ENCODE measurements at regions not wholly inside any gene's neighbourhood (a gene's known extent, or its start where the extent isn't known, plus 50 kb on each side); places are given as distances from the start of the nearest gene placed in this dataset.
A peak's percentile ranks its signal among the peaks of the same experiment; 100 is the strongest.

- Histone ChIP-seq H3K36me3 (ENCODE audit: control insufficient read depth, insufficient read depth, low read length) (no peaks in the 10 kb centered on the region), H3K9ac (ENCODE audit: low read depth, low read length) (no peak overlapping the region), H3K9me3 (ENCODE audit: control insufficient read depth, insufficient read depth, low read length) (no peaks in the 10 kb centered on the region), H3K27me3 (ENCODE audit: control insufficient read depth, insufficient read depth, low read length) (no peaks in the 10 kb centered on the region), H3K27ac (ENCODE audit: low read depth, low read length) (no peak overlapping the region), H3K4me3 (ENCODE audit: low read depth, low read length) (no peak overlapping the region), H3K4me1 (ENCODE audit: control insufficient read depth, insufficient read depth, low read length) (no peaks in the 10 kb centered on the region)
Observed at GRCh38 chr4:181776264-181777054, 466.7 kb upstream of the TENM3 start.

- no peak overlapping the region for H3K9ac ChIP-seq (ENCODE audit: low read depth, low read length)
- no peaks in the 10 kb centered on the region for H3K4me1 ChIP-seq (ENCODE audit: control insufficient read depth, insufficient read depth, low read length)
- H3K36me3 ChIP-seq (ENCODE audit: control insufficient read depth, insufficient read depth, low read length): no peaks in the 10 kb centered on the region
- H3K27me3 ChIP-seq (ENCODE audit: control insufficient read depth, insufficient read depth, low read length): no peaks in the 10 kb centered on the region
- no peaks in the 10 kb centered on the region for H3K9me3 ChIP-seq (ENCODE audit: control insufficient read depth, insufficient read depth, low read length)
- H3K27ac ChIP-seq (ENCODE audit: low read depth, low read length): no peak overlapping the region
- H3K4me3 ChIP-seq (ENCODE audit: low read depth, low read length): no peak overlapping the region
Observed at GRCh38 chr4:181777518-181777917, 465.7 kb upstream of the TENM3 start.

- H3K4me3 ChIP-seq (ENCODE audit: low read depth, low read length): no peak overlapping the region
- H3K4me1 ChIP-seq (ENCODE audit: control insufficient read depth, insufficient read depth, low read length): no peaks in the 10 kb centered on the region
- H3K9me3 ChIP-seq (ENCODE audit: control insufficient read depth, insufficient read depth, low read length): no peaks in the 10 kb centered on the region
- no peaks in the 10 kb centered on the region for H3K36me3 ChIP-seq (ENCODE audit: control insufficient read depth, insufficient read depth, low read length)
- H3K27ac ChIP-seq (ENCODE audit: low read depth, low read length): no peak overlapping the region
- H3K27me3 ChIP-seq (ENCODE audit: control insufficient read depth, insufficient read depth, low read length): no peaks in the 10 kb centered on the region
- no peak overlapping the region for H3K9ac ChIP-seq (ENCODE audit: low read depth, low read length)
Observed at GRCh38 chr4:181784881-181785280, 458.3 kb upstream of the TENM3 start.

- Histone ChIP-seq H3K4me1 (ENCODE audit: control insufficient read depth, insufficient read depth, low read length) (peaks cover 18% of the 10 kb centered on the region), H3K27me3 (ENCODE audit: control insufficient read depth, insufficient read depth, low read length) (no peaks in the 10 kb centered on the region), H3K9me3 (ENCODE audit: control insufficient read depth, insufficient read depth, low read length) (no peaks in the 10 kb centered on the region), H3K27ac (ENCODE audit: low read depth, low read length) (no peak overlapping the region), H3K36me3 (ENCODE audit: control insufficient read depth, insufficient read depth, low read length) (no peaks in the 10 kb centered on the region), H3K4me3 (ENCODE audit: low read depth, low read length) (no peak overlapping the region), H3K9ac (ENCODE audit: low read depth, low read length) (no peak overlapping the region)
Observed at GRCh38 chr4:181792641-181793040, 450.6 kb upstream of the TENM3 start.

- H3K4me1 ChIP-seq (ENCODE audit: control insufficient read depth, insufficient read depth, low read length): peaks cover 18% of the 10 kb centered on the region
- no peak overlapping the region for H3K9ac ChIP-seq (ENCODE audit: low read depth, low read length)
- no peaks in the 10 kb centered on the region for H3K27me3 ChIP-seq (ENCODE audit: control insufficient read depth, insufficient read depth, low read length)
- no peaks in the 10 kb centered on the region for H3K36me3 ChIP-seq (ENCODE audit: control insufficient read depth, insufficient read depth, low read length)
- no peaks in the 10 kb centered on the region for H3K9me3 ChIP-seq (ENCODE audit: control insufficient read depth, insufficient read depth, low read length)
- H3K27ac ChIP-seq (ENCODE audit: low read depth, low read length): peak overlapping the region; percentile 45
- H3K4me3 ChIP-seq (ENCODE audit: low read depth, low read length): no peak overlapping the region
Observed at GRCh38 chr4:181793096-181793495, 450.1 kb upstream of the TENM3 start.

- Histone ChIP-seq H3K27ac (ENCODE audit: low read depth, low read length) (no peak overlapping the region), H3K27me3 (ENCODE audit: control insufficient read depth, insufficient read depth, low read length) (no peaks in the 10 kb centered on the region), H3K9me3 (ENCODE audit: control insufficient read depth, insufficient read depth, low read length) (no peaks in the 10 kb centered on the region), H3K36me3 (ENCODE audit: control insufficient read depth, insufficient read depth, low read length) (no peaks in the 10 kb centered on the region), H3K9ac (ENCODE audit: low read depth, low read length) (no peak overlapping the region), H3K4me1 (ENCODE audit: control insufficient read depth, insufficient read depth, low read length) (peaks cover 18% of the 10 kb centered on the region), H3K4me3 (ENCODE audit: low read depth, low read length) (no peak overlapping the region)
Observed at GRCh38 chr4:181796502-181796901, 446.7 kb upstream of the TENM3 start.

GRCh38 chr4:181798536-181798935, 444.7 kb upstream of the TENM3 start:
- H3K4me3 ChIP-seq (ENCODE audit: low read depth, low read length): no peak overlapping the region
- no peak overlapping the region for H3K27ac ChIP-seq (ENCODE audit: low read depth, low read length)
- H3K27me3 ChIP-seq (ENCODE audit: control insufficient read depth, insufficient read depth, low read length): no peaks in the 10 kb centered on the region
- peaks cover 2% of the 10 kb centered on the region for H3K4me1 ChIP-seq (ENCODE audit: control insufficient read depth, insufficient read depth, low read length)
- no peaks in the 10 kb centered on the region for H3K36me3 ChIP-seq (ENCODE audit: control insufficient read depth, insufficient read depth, low read length)
- H3K9ac ChIP-seq (ENCODE audit: low read depth, low read length): no peak overlapping the region
- no peaks in the 10 kb centered on the region for H3K9me3 ChIP-seq (ENCODE audit: control insufficient read depth, insufficient read depth, low read length)

GRCh38 chr4:181799561-181800069, 443.6 kb upstream of the TENM3 start:
- Histone ChIP-seq H3K9ac (ENCODE audit: low read depth, low read length) (no peak overlapping the region), H3K4me3 (ENCODE audit: low read depth, low read length) (no peak overlapping the region), H3K27me3 (ENCODE audit: control insufficient read depth, insufficient read depth, low read length) (no peaks in the 10 kb centered on the region), H3K36me3 (ENCODE audit: control insufficient read depth, insufficient read depth, low read length) (no peaks in the 10 kb centered on the region), H3K27ac (ENCODE audit: low read depth, low read length) (no peak overlapping the region), H3K4me1 (ENCODE audit: control insufficient read depth, insufficient read depth, low read length) (no peaks in the 10 kb centered on the region; the same call in 1 of the 2 replicates), H3K9me3 (ENCODE audit: control insufficient read depth, insufficient read depth, low read length) (no peaks in the 10 kb centered on the region)

- Histone ChIP-seq H3K27ac (ENCODE audit: low read depth, low read length) (no peak overlapping the region), H3K36me3 (ENCODE audit: control insufficient read depth, insufficient read depth, low read length) (no peaks in the 10 kb centered on the region), H3K27me3 (ENCODE audit: control insufficient read depth, insufficient read depth, low read length) (no peaks in the 10 kb centered on the region), H3K4me3 (ENCODE audit: low read depth, low read length) (no peak overlapping the region), H3K4me1 (ENCODE audit: control insufficient read depth, insufficient read depth, low read length) (no peaks in the 10 kb centered on the region), H3K9ac (ENCODE audit: low read depth, low read length) (no peak overlapping the region), H3K9me3 (ENCODE audit: control insufficient read depth, insufficient read depth, low read length) (no peaks in the 10 kb centered on the region)
Observed at GRCh38 chr4:181802207-181802606, 441.0 kb upstream of the TENM3 start.

GRCh38 chr4:181807771-181808170, 435.4 kb upstream of the TENM3 start:
- Histone ChIP-seq H3K27ac (ENCODE audit: low read depth, low read length) (no peak overlapping the region), H3K27me3 (ENCODE audit: control insufficient read depth, insufficient read depth, low read length) (no peaks in the 10 kb centered on the region), H3K36me3 (ENCODE audit: control insufficient read depth, insufficient read depth, low read length) (no peaks in the 10 kb centered on the region), H3K9ac (ENCODE audit: low read depth, low read length) (no peak overlapping the region), H3K9me3 (ENCODE audit: control insufficient read depth, insufficient read depth, low read length) (no peaks in the 10 kb centered on the region), H3K4me1 (ENCODE audit: control insufficient read depth, insufficient read depth, low read length) (no peaks in the 10 kb centered on the region), H3K4me3 (ENCODE audit: low read depth, low read length) (no peak overlapping the region)

GRCh38 chr4:181810711-181811110, 432.5 kb upstream of the TENM3 start:
- no peaks in the 10 kb centered on the region for H3K36me3 ChIP-seq (ENCODE audit: control insufficient read depth, insufficient read depth, low read length)
- H3K9ac ChIP-seq (ENCODE audit: low read depth, low read length): no peak overlapping the region
- H3K4me3 ChIP-seq (ENCODE audit: low read depth, low read length): no peak overlapping the region
- H3K27me3 ChIP-seq (ENCODE audit: control insufficient read depth, insufficient read depth, low read length): no peaks in the 10 kb centered on the region
- H3K27ac ChIP-seq (ENCODE audit: low read depth, low read length): no peak overlapping the region
- H3K9me3 ChIP-seq (ENCODE audit: control insufficient read depth, insufficient read depth, low read length): no peaks in the 10 kb centered on the region
- no peaks in the 10 kb centered on the region for H3K4me1 ChIP-seq (ENCODE audit: control insufficient read depth, insufficient read depth, low read length)
